Large intestine (tissue), 3 donors: ENCODE measurements at regions not wholly inside any gene's neighbourhood (a gene's known extent, or its start where the extent isn't known, plus 50 kb on each side); places are given as distances from the start of the nearest gene placed in this dataset.

Experiments
- DNase-seq, 2 donors: peaks; one replicate each; pipeline versions ENCODE4 v3.0.0 to v3.0.0-alpha.2; 2013
- H3K27ac ChIP-seq: one replicate; pipeline ENCODE4 v1.5.1; 2013; ENCODE audit warnings: low read length
- H3K27me3 ChIP-seq: 2 replicates; pipeline ENCODE4 v1.6.1; 2013; ENCODE audit warnings: low read length; ENCODE audit not compliant: control insufficient read depth, insufficient read depth
- H3K36me3 ChIP-seq: 2 replicates; pipeline ENCODE4 v1.6.1; 2013; ENCODE audit warnings: low read length; ENCODE audit not compliant: control insufficient read depth, insufficient read depth
- H3K4me1 ChIP-seq: one replicate; pipeline ENCODE4 v1.6.1; 2013; ENCODE audit warnings: low read length; ENCODE audit not compliant: control insufficient read depth, insufficient read depth
- H3K4me3 ChIP-seq: one replicate; pipeline ENCODE4 v1.5.1; 2013; ENCODE audit warnings: low read length
- H3K9me3 ChIP-seq: one replicate; pipeline ENCODE4 v1.6.1; 2013; ENCODE audit warnings: mild to moderate bottlenecking, low read depth, low read length, moderate library complexity; ENCODE audit not compliant: control insufficient read depth
- WGBS: methylation state at CpG from one replicate; pipeline ENCODE4 v1.1.5; 2013; ENCODE audit warnings: low lambda C conversion rate; ENCODE audit not compliant: insufficient coverage; 5-methylcytosine and 5-hydroxymethylcytosine counted together

- DNase-seq, result no peak
- H3K9me3 ChIP-seq, result no peaks in the 10 kb centered on the region
- WGBS, result no CpG with 5 or more reads among the region's 3 CpGs
These were observed 54.1 kb upstream of the GABRE start for GRCh38 chrX:152028579-152028978.

GRCh38 chrX:152025656-152026440 is 51.4 kb upstream of the GABRE start:
- Histone ChIP-seq H3K27ac (no peak overlapping the region), H3K9me3 (no peaks in the 10 kb centered on the region), H3K36me3 (no peaks in the 10 kb centered on the region), H3K4me1 (no peaks in the 10 kb centered on the region), H3K27me3 (no peaks in the 10 kb centered on the region), H3K4me3 (no peak overlapping the region)
- no peak for DNase-seq
- WGBS, result no CpG with 5 or more reads among the region's 5 CpGs

More at GRCh38 chrX:152028579-152028978, 54.1 kb upstream of the GABRE start:
- Histone ChIP-seq H3K4me1 (no peaks in the 10 kb centered on the region), H3K36me3 (no peaks in the 10 kb centered on the region), H3K27ac (no peak overlapping the region), H3K4me3 (no peak overlapping the region), H3K27me3 (no peaks in the 10 kb centered on the region)

- Histone ChIP-seq H3K9me3 (no peaks in the 10 kb centered on the region), H3K27ac (no peak overlapping the region), H3K27me3 (no peaks in the 10 kb centered on the region), H3K4me1 (no peaks in the 10 kb centered on the region), H3K4me3 (no peak overlapping the region), H3K36me3 (no peaks in the 10 kb centered on the region)
- no CpG with 5 or more reads among the region's 3 CpGs for WGBS
- DNase-seq, result no peak
These were observed 50.2 kb upstream of the GABRE start for GRCh38 chrX:152024710-152025109.
